Heart right ventricle (tissue), 16 donors: ENCODE measurements at regions not wholly inside any gene's neighbourhood (a gene's known extent, or its start where the extent isn't known, plus 50 kb on each side); places are given as distances from the start of the nearest gene placed in this dataset.

Source experiments
- ATAC-seq, 8 donors: fragments of 200-7000 bp; cut with Tn5 transposase; one replicate each; pipeline ENCODE4 v1.9.1; 2020; ENCODE audit warnings: mild to moderate bottlenecking in 8 of 8, moderate library complexity in 8 of 8, moderate number of reproducible peaks in 1 of 8
- DNase-seq, 2 donors: peaks; one replicate each; pipeline ENCODE4 v3.0.0-alpha.2; 2020
- H3K27ac ChIP-seq, 10 donors: fragments of 200-600 bp; sonication (generic) in 2 of 10; one replicate each; pipeline versions ENCODE4 v1.5.0 to v1.8.0; 2020 to 2022; ENCODE audit warnings: mild to moderate bottlenecking in 3 of 10
- H3K27me3 ChIP-seq, 7 donors: fragments of 200-600 bp; one replicate each; pipeline ENCODE4 v1.8.0; 2021 to 2022; ENCODE audit warnings: mild to moderate bottlenecking in 2 of 7
- H3K36me3 ChIP-seq, 9 donors: fragments of 200-600 bp; sonication (generic) in 1 of 9; one replicate each; pipeline versions ENCODE4 v1.5.0 to v1.8.0; 2020 to 2022; ENCODE audit warnings: mild to moderate bottlenecking in 2 of 9
- H3K4me1 ChIP-seq, 9 donors: fragments of 200-600 bp; sonication (generic) in 1 of 9; one replicate each; pipeline versions ENCODE4 v1.5.0 to v1.8.0; 2020 to 2022; ENCODE audit warnings: mild to moderate bottlenecking in 4 of 9
- H3K4me3 ChIP-seq, 10 donors: fragments of 200-600 bp; sonication (generic) in 2 of 10; one replicate each; pipeline versions ENCODE4 v1.5.0 to v1.8.0; 2020 to 2022; ENCODE audit warnings: mild to moderate bottlenecking in 7 of 10, moderate library complexity in 2 of 10
- H3K9me3 ChIP-seq, 11 donors: fragments of 200-600 bp in 10 of 11; sonication (generic) in 2 of 11; one replicate each; pipeline versions ENCODE4 v1.5.0 to v1.8.0; 2013 to 2022; ENCODE audit warnings: mild to moderate bottlenecking in 2 of 11, control low read depth in 1 of 11, moderate library complexity in 1 of 11
- whole genome bisulfite sequencing, 2 donors: extraction: QIAGEN DNeasy Blood & Tissue Kit; methylation state at CpG; one replicate each; pipeline ENCODE4 v1.1.7; 2013; ENCODE audit warnings: inconsistent platforms in 1 of 2; 5-methylcytosine and 5-hydroxymethylcytosine counted together
- intact Hi-C, 10 donors: fragments of 100-400 bp; cut with DNase I; formaldehyde crosslinking; loops; one replicate each; pipeline versions ENCODE4 v1.11.1 to v1.14.2; 2022
- TF ChIP-seq, protein P1 (sequence below), 9 donors: fragments of 200-600 bp; sonication (generic) in 2 of 9; IDR thresholded peaks; one replicate each; pipeline versions ENCODE4 v1.5.0 to v1.8.0; 2021 to 2022; ENCODE audit warnings: antibody characterized with exemption in 9 of 9, mild to moderate bottlenecking in 5 of 9, moderate library complexity in 1 of 9
- donor health status: Arrhythmogenic right ventricular cardiomyopathy.
- donor health status: ischemic (EF 13 %, LVEDD 7.1; RV severe dilation, severe dysfunction).
- donor health status: healthy with polysubstance abuse.
- donor health status: DM: no; HTN: yes; CAD: no.
- donor health status: DM: no; HTN: no; CAD: no.
- donor health status: ischemic (EF 25% LVEDD 6.9; RV normal size, moderate dysfunction).
- donor health status: ischemic (EF 25% LVEDD 5.7; RV mildly dilated, moderate dysfunction).
- donor health status: healthy.
- donor health status: DM: yes; HTN: yes; CAD: no.
- donor health status: Ischemic cardiomyopathy.
- donor health status: ischemic (EF 35%, LVEDD 5.7; RV mildly dilated, moderate dysfunction).
- donor health status: nonischemic (EF 11% LVEDD 7.7; RV severe dilation, severe dysfunction).
- donor health status: DM: yes; HTN: yes; CAD: no.
- donor health status: PGD.
- donor health status: ischemic (EF 29% LVEDD 5.4; RV normal size, mild dysfunction).
- donor health status: nonischemic (EF 23%, LVEDD 6.1; RV moderate dilation, normal function).

DNA sequence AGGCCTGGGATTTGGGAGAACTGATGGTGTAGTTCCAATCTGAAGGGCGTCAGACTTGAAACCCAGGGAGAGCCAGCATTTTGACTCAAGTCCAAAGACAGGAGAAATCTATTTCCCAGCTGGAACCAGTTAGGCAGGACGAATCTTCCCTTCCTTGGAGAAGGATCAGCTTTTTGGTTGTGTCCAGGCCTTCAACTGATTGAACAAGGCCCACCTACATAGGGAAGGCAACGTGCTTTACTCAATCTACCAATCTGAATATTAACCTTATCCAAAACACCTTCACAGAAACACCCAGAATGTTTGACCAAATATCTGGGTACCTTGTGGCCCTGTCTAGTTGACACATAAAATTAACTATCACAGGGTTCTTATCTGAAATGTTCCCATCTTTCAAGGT, 221.9 kb upstream of the DLGAP1 start:
- ATAC-seq = no peak
- no peaks in the 10 kb centered on the region for H3K36me3 ChIP-seq

DNA sequence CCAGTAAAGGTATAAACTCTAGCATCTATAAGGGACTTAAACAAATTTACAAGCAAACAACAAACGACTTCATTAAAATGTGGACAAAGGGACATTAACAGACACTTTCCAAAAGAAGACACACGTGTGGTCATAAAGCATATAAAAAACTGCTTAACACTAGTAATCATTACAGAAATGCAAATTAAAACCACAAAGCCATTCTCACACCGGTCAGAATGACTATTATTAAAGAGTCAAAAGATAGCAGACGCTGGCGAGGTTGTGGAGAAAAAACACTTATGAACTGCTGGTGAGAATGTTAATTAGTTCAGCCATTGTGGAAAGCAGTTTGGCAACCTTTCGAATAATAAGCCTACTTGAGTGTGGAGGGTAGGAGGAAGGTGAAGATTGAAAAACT, 217.1 kb upstream of the DLGAP1 start:
- Histone ChIP-seq H3K4me1 (no peaks in the 10 kb centered on the region), H3K4me3 (no peak overlapping the region), H3K9me3 (peaks cover 0 to 52% (median 22%) of the 10 kb centered on the region in 11 donors), H3K27me3 (no peaks in the 10 kb centered on the region), H3K36me3 (no peaks in the 10 kb centered on the region), H3K27ac (no peak overlapping the region)
- intact Hi-C loops = no loop called here
- TF ChIP-seq, protein P1, sequence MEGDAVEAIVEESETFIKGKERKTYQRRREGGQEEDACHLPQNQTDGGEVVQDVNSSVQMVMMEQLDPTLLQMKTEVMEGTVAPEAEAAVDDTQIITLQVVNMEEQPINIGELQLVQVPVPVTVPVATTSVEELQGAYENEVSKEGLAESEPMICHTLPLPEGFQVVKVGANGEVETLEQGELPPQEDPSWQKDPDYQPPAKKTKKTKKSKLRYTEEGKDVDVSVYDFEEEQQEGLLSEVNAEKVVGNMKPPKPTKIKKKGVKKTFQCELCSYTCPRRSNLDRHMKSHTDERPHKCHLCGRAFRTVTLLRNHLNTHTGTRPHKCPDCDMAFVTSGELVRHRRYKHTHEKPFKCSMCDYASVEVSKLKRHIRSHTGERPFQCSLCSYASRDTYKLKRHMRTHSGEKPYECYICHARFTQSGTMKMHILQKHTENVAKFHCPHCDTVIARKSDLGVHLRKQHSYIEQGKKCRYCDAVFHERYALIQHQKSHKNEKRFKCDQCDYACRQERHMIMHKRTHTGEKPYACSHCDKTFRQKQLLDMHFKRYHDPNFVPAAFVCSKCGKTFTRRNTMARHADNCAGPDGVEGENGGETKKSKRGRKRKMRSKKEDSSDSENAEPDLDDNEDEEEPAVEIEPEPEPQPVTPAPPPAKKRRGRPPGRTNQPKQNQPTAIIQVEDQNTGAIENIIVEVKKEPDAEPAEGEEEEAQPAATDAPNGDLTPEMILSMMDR (IDR thresholded peaks at IDR 0.05) = no peak
- 80 to 85% methylated on average over 6 of the region's 6 CpGs for WGBS, 2 donors
- DNase-seq = no peak
- ATAC-seq = no peak

More for the DNA sequence above, 221.9 kb upstream of the DLGAP1 start:
- WGBS, 2 donors = 48 to 58% methylated on average over 3 of the region's 3 CpGs
- H3K27me3 ChIP-seq = no peaks in the 10 kb centered on the region
- peaks cover 0 to 22% (median 0%) of the 10 kb centered on the region in 11 donors for H3K9me3 ChIP-seq
- H3K27ac ChIP-seq = no peak overlapping the region
- TF ChIP-seq, protein P1 (IDR thresholded peaks at IDR 0.05) = no peak
- H3K4me3 ChIP-seq = no peak overlapping the region
- H3K4me1 ChIP-seq = no peaks in the 10 kb centered on the region
- intact Hi-C loops = no loop called here
- DNase-seq = no peak

DNA sequence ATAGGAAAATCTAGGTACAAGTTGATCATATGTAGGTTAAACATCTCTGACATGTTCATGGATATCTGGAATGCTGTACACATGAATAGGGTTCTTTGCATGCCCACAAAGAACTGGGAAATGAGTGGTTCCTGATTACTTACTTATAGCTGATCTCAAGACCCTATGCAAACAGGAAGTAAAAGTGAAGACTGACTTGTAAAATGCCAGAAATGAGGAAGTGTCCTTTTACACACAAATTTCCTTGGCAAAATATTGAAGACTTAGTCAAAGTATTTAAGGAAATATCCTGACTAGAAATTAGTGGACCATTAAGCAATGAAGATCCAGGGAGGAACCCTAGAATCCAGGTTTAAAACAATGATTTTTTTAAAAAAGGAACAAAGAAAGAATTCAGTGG, 203.7 kb upstream of the DLGAP1 start:
- H3K4me3 ChIP-seq = no peak overlapping the region
- ATAC-seq (no peak), DNase-seq (no peak)
- intact Hi-C loops = no loop called here
- no peak overlapping the region for H3K27ac ChIP-seq
- no peaks in the 10 kb centered on the region for H3K4me1 ChIP-seq
- H3K27me3 ChIP-seq = no peaks in the 10 kb centered on the region
- no peaks in the 10 kb centered on the region for H3K36me3 ChIP-seq
- H3K9me3 ChIP-seq = peaks cover 0 to 27% (median 7%) of the 10 kb centered on the region in 11 donors
- TF ChIP-seq, protein P1 (IDR thresholded peaks at IDR 0.05) = no peak

DNA sequence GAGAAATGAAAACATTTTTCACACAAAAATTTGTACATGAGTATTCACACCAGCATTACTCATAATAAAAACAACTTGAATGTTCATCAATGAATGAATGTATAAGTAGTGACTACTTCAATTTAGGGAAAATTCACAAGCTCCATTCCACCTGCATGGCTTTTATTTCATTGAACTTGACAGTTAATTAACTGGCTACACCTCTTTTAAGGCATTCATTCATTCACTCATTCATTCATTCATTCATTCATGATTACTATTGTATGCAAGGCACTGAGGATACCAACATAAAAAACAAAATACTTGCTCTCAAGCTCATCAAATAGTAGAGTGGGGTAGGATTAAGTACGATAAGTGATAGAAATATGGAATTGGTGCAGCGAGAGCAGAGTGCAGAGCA, 198.3 kb upstream of the DLGAP1 start:
- no peak overlapping the region for H3K4me3 ChIP-seq
- no peak for ATAC-seq
- DNase-seq = no peak
- H3K27ac ChIP-seq = no peak overlapping the region
- H3K9me3 ChIP-seq = peaks cover 0 to 3% (median 0%) of the 10 kb centered on the region in 11 donors
- H3K27me3 ChIP-seq = no peaks in the 10 kb centered on the region
- no peaks in the 10 kb centered on the region for H3K4me1 ChIP-seq
- H3K36me3 ChIP-seq = no peaks in the 10 kb centered on the region
- TF ChIP-seq, protein P1 (IDR thresholded peaks at IDR 0.05) = no peak
- intact Hi-C loops = no loop called here
- WGBS, 2 donors = 88 to 100% methylated on average over 2 of the region's 2 CpGs
